HG02571 (cell line): ENCODE measurements at regions not wholly inside any gene's neighbourhood (a gene's known extent, or its start where the extent isn't known, plus 50 kb on each side); places are given as distances from the start of the nearest gene placed in this dataset.

ENCODE experiments used
- ATAC-seq: cut with Tn5 transposase; IDR thresholded peaks from one replicate; pipeline ENCODE4 v1.9.1; 2021; ENCODE audit warnings: mild to moderate bottlenecking, moderate library complexity; ENCODE audit not compliant: unreplicated experiment

GRCh38 chr2:60603533-60604190 is 50.2 kb upstream of the BCL11A start:
- ATAC-seq = no peak

DNA sequence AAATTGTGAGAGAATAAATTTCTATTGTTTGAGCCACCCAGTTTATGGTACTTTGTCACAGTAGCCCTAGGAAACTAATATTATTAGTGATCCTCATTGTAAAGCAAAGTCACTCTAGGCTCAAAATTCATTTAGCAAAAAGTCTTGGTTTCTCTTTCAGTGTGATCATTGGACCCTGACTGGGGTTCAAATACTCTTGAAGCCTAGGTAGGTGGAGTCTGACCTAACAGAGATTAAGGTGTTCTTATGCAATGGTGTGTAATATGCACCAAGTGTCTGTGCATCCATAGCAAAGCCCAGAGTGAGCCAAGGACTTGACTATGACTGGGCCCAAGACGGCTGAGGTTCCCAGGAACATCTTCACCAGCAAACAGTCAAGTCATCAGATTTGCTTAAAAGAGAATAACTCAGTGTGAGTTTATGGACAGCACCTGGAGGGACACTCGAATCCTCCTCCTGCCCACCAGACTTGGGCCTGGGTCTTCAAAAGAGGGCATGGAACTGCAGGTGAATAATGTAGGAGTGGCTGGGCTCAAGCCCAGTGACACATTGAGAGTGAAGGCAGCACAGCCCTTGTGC is 51.1 kb upstream of the BCL11A start:
- ATAC-seq = no peak

- no peak for ATAC-seq
Measured at GRCh38 chr2:60605866-60606265, 52.4 kb upstream of the BCL11A start.

GRCh38 chr2:60608679-60609078 is 55.2 kb upstream of the BCL11A start:
- ATAC-seq = no peak

- ATAC-seq = no peak
Measured at GRCh38 chr2:60612033-60612432, 58.6 kb upstream of the BCL11A start.

DNA sequence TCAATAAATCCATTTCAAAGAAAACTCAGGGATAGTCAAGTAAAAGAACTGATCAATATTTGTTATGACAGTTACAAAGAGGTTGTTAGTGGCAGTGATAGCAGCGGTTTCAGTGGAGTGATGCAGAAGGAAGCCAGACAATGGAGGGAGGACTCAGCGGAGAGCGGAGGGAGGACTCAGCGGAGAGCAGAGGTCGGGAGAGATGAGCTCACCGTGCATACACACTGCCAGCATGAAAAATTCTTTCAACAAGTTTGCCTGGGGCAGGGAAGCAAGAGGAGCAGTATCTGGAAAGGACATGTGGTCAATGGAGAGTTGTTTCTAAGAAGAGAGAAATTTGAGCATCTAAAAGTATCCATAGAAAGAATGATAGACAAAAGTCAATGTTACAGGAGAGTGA is 60.9 kb upstream of the BCL11A start:
- ATAC-seq = no peak

GRCh38 chr2:60621688-60622429 is 68.4 kb upstream of the BCL11A start:
- ATAC-seq = no peak

DNA sequence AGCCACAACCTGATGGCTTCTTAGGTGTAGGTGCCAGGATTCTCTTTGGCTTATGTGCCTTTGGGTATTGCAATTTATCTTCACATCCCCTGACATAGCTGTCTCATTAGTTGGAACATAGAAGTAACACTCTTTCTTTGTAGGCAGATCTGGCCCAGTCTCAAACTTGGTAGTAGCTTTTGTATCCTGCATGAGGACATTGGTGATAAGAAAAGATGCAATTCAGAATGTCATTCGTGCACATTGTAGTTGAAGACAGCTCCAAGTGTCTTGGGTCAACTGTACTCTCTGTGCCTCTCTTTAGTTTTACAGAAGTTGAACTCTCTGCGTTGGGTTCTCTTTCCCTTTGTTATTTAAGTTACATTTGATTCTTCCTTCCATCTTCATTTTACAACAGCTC is 69.6 kb upstream of the BCL11A start:
- no peak for ATAC-seq

- no peak for ATAC-seq
Measured at GRCh38 chr2:60627412-60627811, 74.0 kb upstream of the BCL11A start.

DNA sequence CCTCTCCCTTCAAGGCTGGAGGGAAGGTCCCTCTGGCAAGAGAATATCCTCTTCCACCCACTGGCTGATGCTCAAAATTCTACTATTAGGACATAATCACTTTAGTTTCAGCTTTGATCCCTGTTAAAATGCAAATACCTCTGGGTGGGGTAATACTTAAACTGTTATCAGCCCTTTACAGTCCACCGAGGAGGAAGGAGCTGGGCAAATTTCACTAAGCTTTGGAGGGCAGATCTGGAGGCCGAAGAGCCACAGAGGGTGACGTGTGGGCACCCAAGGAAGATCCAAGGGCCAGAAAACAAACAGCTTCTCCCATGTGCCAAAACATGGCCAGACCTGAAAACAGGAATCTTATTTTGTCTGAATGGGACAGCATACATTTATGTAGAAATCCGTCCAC is 74.6 kb upstream of the BCL11A start:
- ATAC-seq = no peak

DNA sequence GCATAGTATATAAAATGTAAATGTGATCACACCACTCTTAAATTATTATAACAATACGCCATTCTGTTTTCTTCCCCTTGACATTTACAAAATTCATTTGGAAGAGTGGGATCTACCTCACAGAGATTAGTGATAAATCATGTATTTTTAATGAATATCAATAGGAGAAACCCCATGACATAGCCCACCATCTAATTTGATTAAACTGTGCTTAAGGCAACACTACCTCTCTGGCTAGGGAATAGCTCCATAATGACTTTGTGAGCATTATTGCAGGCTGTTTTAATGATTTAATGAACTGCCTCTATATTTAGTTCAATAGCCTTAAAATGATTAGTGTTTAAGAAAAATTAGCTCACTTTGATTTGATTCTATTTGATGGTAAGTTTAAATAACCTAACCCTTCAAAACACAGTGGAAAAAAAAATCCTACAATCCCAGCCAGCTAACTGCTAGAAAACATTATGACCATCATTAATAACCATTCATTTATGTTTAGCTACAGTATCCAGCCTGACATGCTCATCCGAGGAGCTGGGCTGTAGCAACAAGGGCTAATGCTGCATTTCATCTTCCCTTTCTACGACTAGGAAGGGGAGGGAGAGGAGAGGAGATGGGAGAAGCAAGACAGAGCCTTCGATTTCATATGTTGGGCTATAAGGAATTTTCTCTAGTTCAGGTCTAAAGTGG is 75.3 kb upstream of the BCL11A start:
- ATAC-seq = no peak

DNA sequence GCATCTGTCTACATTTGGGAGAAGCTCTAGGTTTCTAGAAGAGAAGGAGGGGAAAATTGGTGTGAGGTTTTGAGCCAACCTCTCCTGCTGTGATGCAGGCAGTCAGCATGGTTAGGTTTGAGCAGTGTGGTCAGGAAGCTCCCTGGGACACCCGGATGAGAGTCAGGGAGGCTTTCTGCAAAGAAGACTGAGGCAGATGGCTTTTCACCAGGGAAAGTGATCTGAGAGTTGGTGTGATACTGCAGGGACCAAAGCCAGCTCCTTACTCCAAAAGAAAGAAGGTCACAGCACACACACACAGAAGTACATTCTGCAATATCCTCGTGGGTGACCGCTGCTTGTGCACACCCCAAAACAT is 75.8 kb upstream of the BCL11A start:
- no peak for ATAC-seq

DNA sequence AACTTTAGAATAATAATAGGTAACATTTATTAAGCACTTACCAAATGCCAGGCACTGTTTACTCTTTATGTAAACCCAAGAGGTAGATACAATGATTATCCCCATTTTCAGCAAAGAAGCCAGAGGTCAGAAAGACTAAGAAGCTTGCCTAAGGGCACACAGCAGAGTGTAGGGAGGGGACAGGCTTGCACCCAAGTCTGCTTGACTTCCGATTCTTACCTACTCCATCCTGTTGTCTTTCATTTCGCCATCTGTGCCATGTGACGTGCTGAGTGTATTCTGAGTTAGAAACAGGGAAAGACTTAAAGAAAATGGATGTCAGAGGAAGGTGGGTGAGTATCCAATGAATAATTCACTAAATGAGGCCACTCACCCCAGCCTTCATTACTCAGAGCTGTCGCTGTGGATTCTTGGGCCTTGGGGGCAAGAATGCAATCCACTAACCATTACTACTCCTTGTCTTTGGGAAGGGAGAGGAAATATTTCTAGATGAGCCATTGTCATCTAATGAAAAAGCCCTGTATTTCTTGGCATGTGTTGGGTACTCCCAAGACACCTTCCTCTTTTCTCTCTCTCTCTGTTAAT is 76.4 kb upstream of the BCL11A start:
- no peak for ATAC-seq

DNA sequence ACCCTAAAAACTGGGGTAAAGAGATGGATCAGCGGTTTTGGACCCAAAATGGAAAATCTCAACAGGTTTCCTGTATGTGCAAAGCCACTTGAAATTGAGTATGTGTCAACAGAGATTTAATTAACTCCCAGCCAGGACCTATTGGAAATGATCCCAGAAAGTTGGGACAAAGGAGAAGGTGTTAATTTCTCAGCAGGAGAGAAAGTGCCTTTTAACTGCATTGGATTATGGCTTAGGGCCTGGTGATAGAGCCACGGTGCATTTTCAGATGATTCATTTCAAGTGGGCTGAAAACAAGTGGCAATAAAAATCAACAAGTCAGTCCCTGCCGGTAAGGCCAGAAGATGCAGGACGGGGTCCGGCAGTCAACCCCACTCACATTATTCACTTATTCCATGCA is 80.2 kb upstream of the BCL11A start:
- ATAC-seq = no peak

DNA sequence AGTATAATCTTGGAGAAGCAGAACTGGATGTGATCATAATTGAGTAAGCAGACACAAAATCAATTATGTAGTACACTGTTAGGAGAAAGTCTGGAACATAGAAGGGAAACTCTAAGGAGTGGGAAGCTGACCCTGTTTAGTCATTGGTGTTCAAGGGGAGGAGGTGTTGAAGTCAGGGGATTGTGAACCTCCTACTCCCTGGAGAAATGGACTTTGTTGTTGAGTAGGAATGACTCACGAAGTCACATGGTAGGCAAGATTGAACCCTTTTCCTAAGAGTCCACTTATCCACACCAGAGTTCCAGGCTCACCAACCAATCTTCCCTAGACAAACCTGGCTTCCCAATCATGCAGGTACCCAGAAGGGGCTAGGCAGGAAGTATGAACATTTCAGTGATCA is 81.0 kb upstream of the BCL11A start:
- no peak for ATAC-seq

GRCh38 chr2:60641811-60642788 is 88.6 kb upstream of the BCL11A start:
- no peak for ATAC-seq

GRCh38 chr2:60643747-60644146 is 90.3 kb upstream of the BCL11A start:
- ATAC-seq = no peak

DNA sequence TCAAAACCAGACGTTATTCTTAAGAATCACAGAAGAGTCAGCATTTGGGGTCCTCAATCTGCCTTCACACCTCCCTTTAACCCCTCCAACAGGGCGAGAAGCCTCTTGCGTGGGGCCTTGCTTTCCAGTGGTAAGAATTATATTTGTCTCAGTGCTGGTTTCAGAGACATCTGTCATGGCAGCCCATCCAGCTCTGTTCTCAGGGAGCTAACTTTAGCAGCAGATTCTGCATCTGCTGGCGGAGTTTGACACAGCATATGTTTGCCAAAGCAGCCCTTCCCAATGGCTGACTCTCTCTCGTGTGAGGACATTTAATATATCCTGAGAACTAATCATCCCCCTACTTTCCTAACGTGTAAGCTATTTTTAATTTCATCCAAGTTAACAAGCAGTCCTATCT is 91.5 kb upstream of the BCL11A start:
- no peak for ATAC-seq

DNA sequence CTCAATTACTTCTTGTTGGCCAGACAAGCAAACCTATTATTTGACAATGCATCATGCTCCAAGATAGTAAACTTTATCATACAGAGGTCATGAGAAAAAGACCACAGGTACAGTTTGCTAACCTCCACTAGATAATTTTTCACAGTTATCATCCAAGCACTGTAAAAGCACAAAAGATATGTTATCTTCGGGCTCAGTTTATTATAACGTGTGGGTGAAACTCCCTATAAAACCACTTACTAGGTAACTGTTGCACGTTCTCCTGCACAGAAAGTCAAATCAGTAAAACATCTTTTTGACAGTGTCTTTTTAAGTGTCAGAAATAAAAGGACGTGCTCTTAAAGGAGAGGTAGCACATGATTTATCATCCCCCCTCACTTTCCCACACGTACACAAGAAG is 94.7 kb upstream of the BCL11A start:
- no peak for ATAC-seq

DNA sequence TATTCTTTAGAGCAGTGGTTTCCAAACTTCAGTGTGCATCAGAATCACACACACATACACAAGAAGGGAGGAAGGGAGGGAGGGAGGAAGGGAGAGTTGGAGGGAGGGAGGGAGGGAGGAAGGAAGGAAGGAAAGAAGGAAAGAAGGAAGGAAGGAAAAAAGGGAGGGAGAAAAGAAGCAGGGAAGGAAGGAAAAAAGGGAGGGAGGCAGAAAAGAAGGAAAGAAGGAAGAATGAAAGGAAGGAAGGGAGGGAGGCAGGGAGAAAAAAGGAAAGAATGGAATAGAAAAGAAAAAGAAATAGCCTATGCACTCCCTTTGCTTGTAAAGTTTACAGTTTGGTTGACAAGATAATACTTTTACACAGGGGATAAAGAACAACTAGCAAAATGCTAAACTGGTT is 96.3 kb upstream of the BCL11A start:
- ATAC-seq = no peak
